CD4-positive, alpha-beta T cell treated with Interleukin-21 for 1 hour (primary cell): ENCODE measurements at regions not wholly inside any gene's neighbourhood (a gene's known extent, or its start where the extent isn't known, plus 50 kb on each side); places are given as distances from the start of the nearest gene placed in this dataset.

Experiments used
- DNase-seq: peaks from one replicate; pipeline ENCODE4 v3.0.0-alpha.2; 2020

DNA sequence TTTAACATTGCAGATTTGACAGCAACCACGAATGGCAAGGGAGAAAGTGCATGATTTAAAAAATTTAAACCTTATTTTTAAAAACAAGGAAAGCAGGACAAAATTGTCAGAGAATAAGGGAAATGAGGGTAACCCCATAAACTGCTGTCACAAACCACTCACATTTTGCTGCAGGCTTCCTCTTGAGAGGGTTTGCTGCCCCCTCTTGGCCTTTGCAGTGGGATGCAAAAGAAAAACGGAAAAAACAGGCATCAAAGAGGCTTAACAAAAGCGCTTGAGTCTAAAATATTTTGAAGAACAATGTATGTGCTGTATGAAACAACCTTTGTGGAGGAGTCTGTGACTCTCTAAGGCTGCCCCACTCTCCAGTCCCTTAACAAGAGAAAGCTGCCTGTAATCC is 91.6 kb downstream of the TMX3 start:
- peak; percentile 24 for DNase-seq

DNA sequence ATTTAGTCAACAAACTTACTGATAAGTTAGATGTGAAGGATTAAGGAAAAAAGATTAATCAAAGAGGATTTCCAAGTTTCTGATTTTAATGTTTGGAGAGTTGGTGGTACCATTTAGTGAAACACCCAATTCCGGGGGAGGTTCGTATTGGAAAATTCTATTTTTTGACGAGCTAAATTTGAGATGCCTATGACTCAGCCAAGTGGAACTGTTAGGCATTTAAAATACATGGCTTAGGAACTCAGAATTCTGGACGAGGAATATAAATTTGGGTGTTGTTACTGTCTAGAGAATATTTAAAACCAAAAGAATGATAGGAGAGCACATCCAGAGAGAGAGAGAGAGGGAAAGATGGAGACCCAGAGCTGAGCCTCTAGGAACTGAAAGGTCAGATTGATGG is 103.6 kb downstream of the TMX3 start:
- DNase-seq: no peak

GRCh38 chr18:68608851-68609490 is 105.9 kb downstream of the TMX3 start:
- no peak for DNase-seq

GRCh38 chr18:68607852-68608251 is 107.1 kb downstream of the TMX3 start:
- no peak for DNase-seq

GRCh38 chr18:68604256-68604655 is 110.7 kb downstream of the TMX3 start:
- DNase-seq: no peak

DNA sequence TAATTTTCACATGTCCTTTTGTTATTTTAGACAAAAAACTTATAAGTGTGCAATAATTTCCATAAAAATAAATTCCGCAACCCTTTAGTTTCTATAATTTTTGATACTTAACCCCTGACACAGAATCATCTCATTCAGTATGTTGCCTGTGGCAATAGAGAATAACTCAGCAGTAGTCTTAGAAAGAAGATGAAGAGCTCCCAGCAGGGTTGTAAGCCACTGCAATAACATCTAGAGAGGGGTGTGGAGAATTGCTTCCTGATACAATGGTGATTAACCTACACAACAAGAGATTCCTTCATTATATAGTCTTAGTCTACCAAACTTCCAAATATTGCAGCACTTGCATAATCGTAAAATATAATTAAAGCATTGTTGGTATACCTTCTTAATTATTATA is 118.9 kb downstream of the TMX3 start:
- DNase-seq: no peak

DNA sequence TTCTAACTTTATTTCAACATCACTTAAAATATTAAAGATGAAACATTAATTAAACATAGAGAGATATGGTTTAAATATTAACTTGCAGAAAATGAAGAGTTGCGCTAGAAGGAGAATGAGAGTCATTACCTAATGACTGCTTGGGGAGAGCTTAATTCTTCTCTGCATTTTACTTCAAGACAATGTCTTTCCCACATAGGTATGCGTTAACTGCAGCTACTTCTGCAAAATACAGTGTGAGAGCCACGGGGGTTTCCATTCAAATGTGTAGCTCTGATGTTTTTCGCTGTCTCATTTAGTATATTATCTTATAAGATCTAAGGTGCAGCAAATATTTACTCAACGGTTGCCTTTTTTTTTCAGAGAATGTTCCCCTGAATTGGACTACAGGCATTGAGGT is 126.7 kb downstream of the TMX3 start:
- DNase-seq: no peak

- no peak for DNase-seq
Observed at GRCh38 chr18:68583685-68584084, 131.2 kb downstream of the TMX3 start.

DNA sequence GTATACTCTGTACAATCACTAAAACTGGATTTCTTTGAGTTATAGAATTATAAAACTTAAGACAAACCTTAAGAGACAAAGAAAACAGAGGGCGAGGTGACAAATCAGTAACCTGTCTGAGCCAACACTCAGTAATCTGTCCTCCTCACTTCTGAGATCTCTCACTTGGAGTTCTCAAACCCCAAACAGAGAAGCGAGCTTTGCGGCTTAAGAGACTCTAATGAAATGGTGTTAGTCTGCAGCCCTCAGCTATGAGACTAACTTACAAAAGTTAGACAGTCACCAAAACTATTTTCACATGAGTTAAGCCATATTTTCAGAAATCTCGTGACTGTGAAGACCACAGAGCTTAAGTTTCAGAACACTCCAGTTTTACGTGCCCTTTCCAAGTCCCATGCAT is 140.6 kb downstream of the TMX3 start:
- DNase-seq: no peak

- DNase-seq: no peak
Observed at GRCh38 chr18:68569936-68570335, 145.0 kb downstream of the TMX3 start.

GRCh38 chr18:68568364-68569155 is 146.3 kb downstream of the TMX3 start:
- DNase-seq: no peak

GRCh38 chr18:68566991-68567390 is 147.9 kb downstream of the TMX3 start:
- no peak for DNase-seq

DNA sequence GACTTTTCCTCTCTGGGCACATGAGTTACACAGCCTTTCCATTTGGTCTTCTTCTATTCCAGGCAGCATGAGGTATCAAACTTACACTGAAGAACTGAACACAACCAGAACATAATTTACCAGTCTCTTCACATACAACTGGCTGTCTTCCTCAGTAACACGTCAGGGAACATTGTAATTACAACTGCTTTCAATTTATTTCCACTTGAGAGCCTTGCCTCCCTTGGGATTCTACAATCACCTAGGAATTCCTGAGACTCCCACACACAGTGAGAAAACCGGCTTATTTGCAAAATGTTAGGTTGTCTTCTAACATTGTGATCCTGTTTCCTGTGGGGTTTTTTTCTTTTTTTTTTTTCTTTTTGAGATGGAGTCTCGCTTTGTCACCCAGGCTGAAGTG is 149.9 kb downstream of the TMX3 start:
- no peak for DNase-seq

- no peak for DNase-seq
Observed at GRCh38 chr18:68564351-68564750, 150.6 kb downstream of the TMX3 start.

DNA sequence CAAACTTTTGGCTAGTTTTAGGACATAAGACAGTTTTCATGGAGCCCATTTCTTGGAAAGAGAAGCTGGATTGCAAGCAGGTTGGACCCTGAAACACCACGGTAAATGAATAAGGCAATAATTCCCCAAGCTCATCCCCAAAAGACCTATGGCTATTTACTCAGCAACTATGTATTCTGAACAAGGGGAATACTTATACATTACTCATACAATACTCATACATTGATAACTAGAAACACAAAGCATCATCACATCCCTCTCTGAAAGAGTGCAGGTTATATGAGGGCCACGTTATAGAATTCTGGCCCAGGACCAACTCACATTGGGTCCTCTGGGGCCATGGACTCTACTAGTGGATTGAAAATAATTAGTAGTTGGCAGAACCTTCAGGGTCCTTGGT is 154.8 kb downstream of the TMX3 start:
- no peak for DNase-seq

DNA sequence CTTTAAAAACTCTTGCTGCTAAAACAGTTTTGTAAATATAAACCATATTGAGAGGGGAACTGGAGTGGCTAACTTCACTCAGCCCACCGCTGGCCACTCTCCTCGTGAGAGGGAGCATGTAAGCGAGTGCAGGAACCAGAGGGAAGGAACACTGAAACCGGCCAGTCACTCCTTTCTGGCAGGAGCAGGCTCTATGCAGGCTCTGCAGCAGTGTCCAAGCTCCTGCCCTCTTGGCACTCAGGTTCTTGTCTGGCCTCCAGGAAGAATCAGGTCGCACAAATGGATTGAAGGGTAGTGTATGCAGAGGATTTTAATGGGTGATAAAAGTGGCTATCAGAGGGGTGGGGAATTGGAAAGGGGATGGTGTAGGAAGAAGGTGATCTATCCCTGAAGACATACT is 157.7 kb downstream of the TMX3 start:
- no peak for DNase-seq

- DNase-seq: no peak
Observed at GRCh38 chr18:68555879-68556301, 159.0 kb downstream of the TMX3 start.

DNA sequence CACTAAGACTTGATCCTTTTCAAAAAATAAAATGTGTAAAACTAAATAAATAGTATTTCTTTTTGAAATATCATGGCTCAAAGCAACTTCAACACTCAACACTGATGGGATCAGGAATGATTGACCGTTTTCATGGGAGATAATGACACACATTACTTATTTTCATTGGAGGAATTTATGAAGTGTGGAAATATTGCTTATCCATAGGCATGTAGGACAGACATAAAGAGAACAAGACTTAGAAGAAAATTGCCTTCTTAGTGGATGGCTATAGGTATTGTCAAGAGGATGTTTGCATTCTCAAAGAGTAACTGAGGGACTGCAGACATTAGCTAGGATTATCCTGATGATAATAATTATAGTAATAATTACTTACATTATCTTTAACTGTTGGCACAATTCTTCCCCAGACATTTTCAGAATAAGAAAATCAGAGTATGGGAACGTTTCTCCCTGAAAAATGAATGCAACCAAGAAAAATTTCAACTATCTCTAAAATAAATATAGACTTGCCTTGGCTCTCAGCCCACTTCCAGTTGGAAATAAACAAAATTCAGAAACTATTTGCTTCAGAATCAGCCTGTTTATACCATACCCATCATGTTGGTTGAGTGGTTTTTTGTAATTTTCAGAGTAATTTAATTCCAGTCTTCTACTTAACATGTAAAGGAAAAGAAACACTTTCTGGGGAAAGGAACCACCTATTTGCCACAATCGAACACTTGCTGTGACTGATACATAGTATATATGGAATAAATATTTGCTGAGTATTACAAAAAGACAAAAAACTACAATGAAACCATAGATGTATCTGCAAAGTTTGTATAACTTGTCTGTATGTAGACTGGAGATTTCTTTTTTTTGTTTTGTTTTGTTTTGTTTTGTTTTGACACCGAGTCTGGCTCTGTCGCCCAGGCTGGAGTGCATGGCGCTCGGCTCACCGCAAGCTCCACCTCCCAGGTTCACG is 165.7 kb downstream of the TMX3 start:
- no peak for DNase-seq

GRCh38 chr18:68543344-68543743 is 171.6 kb downstream of the TMX3 start:
- DNase-seq: no peak

DNA sequence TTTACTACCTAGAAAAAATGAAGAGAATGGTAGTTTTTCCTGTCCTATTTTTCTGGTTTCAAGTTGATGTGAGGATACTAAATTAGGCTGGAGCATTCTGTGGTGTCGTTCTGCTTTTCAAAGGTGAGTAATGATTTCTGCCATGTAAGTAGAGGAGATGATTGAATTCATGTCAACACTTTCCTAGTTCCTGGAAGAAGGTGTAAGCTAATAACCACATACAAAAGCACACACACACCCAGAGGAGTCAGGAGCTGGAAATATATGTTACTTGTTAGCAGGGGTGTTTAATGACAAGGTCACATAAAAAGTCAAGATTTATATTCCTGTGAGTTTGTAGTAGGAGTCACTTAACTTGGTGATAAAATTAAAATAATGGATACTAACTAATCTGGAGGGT is 172.1 kb downstream of the TMX3 start:
- no peak for DNase-seq

DNA sequence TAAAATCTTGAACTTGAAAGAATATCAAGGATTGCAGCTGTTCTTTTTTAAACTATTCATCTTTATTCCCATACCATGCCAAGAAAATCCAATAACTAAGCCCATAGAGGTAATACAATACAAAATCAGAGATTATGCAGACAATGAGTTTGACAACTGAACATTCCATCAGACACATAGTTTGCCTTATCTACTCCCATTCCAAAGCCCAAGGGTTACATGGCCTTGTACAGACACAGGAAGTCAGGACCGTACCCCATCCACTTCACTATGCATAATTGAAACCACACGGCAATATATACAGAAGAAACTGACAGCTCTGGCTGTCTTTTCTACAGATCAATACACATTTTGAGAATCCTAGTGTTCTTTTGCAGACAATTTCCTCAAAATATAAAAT is 181.3 kb downstream of the TMX3 start:
- DNase-seq: no peak

DNA sequence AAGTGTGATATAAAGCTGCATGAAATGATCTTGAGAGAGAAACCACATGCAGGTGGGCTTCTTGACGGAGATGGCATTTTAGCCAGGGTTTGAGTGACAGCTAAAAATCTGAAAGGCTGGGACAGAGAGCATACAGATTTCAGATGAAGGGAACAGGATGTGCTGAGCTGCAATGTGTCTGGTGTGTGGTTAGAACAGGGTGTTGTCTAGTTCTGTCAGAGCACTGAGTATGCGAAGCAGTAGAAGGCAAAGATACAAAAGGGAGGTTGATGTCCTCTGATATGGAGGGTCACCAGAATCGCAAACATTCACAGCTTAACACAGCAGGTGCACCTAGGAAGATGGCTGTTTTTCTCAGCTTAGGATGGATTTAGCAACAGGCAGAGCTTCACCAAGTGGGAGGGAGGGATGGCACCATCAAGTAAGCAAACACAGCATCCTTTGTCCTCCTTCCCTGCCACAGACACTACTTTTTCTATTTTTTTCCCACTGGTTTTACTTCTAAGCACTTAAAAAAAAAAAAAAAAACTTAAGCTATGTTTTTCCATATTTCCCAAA is 182.5 kb downstream of the TMX3 start:
- peak; percentile 2 for DNase-seq

- DNase-seq: no peak
Observed at GRCh38 chr18:68525091-68525490, 189.8 kb downstream of the TMX3 start.
